Esophagus muscularis mucosa (tissue), 4 donors: ENCODE measurements at regions not wholly inside any gene's neighbourhood (a gene's known extent, or its start where the extent isn't known, plus 50 kb on each side); places are given as distances from the start of the nearest gene placed in this dataset.

ENCODE experiments used
- CTCF ChIP-seq, 3 experiments: fragments of 200-600 bp in 2 of 3; fragments of 450-650 bp in 1 of 3; sonication (generic) in 2 of 3; IDR thresholded peaks; one replicate each; pipeline ENCODE4 v1.5.1; 2017 to 2019; ENCODE audit warnings: antibody characterized with exemption in 3 of 3, mild to moderate bottlenecking in 2 of 3, moderate library complexity in 1 of 3
- EP300 ChIP-seq: sonication (generic); formaldehyde crosslinking; IDR thresholded peaks from one replicate; pipeline ENCODE4 v1.6.1; 2017; ENCODE audit warnings: antibody characterized with exemption
- POLR2A ChIP-seq: fragments of 450-650 bp; IDR thresholded peaks from one replicate; pipeline ENCODE4 v1.6.1; 2017; ENCODE audit warnings: antibody characterized with exemption, moderate library complexity, mild to moderate bottlenecking, low read depth
- POLR2AphosphoS5 ChIP-seq, 2 donors: sonication (generic); formaldehyde crosslinking; IDR thresholded peaks; one replicate each; pipeline ENCODE4 v1.6.1; 2017; ENCODE audit warnings: antibody characterized with exemption in 2 of 2

- TF ChIP-seq CTCF (IDR thresholded peaks at IDR 0.05) (no peak), EP300 (no peak), POLR2AphosphoS5 (IDR thresholded peaks at IDR 0.05) (no peak), POLR2A (no peak)
Measured at GRCh38 chr2:11053546-11053945, 101.7 kb upstream of the SLC66A3 start.
